Osteoblast (primary cell): ENCODE measurements at regions not wholly inside any gene's neighbourhood (a gene's known extent, or its start where the extent isn't known, plus 50 kb on each side); places are given as distances from the start of the nearest gene placed in this dataset.
"Not testable (repeated sequence)": the region's sequence is repeated elsewhere in the genome, so short reads cannot be mapped to it uniquely, and the experiment has no call there.

Experiments
- DNase-seq: peaks from one replicate; pipeline ENCODE4 v3.0.0; 2011; ENCODE audit warnings: low spot score, mixed read lengths; ENCODE audit not compliant: insufficient read length; ENCODE audit errors: missing footprints
- H2AFZ ChIP-seq: 2 replicates; pipeline ENCODE4 v1.6.0; 2011; ENCODE audit warnings: mild to moderate bottlenecking, low read length
- H3K27ac ChIP-seq: 2 replicates; pipeline ENCODE4 v1.5.1; 2011; ENCODE audit warnings: mild to moderate bottlenecking, low read depth, low read length, moderate library complexity
- H3K27me3 ChIP-seq: 2 replicates; pipeline ENCODE4 v1.6.0; 2012; ENCODE audit warnings: mild to moderate bottlenecking, control low read depth, inconsistent platforms, low read length, moderate library complexity; ENCODE audit not compliant: insufficient read depth
- H3K36me3 ChIP-seq: 2 replicates; pipeline ENCODE4 v1.5.1; 2011; ENCODE audit warnings: mild to moderate bottlenecking, low read length, control low read depth, moderate library complexity; ENCODE audit not compliant: insufficient read depth
- H3K4me1 ChIP-seq: 2 replicates; pipeline ENCODE4 v1.5.1; 2011; ENCODE audit warnings: mild to moderate bottlenecking, low read length, control low read depth, moderate library complexity; ENCODE audit not compliant: insufficient read depth
- H3K4me2 ChIP-seq: 2 replicates; pipeline ENCODE4 v1.6.0; 2011; ENCODE audit warnings: mild to moderate bottlenecking, low read length; ENCODE audit not compliant: insufficient read depth
- H3K4me3 ChIP-seq: fragments of 200-600 bp; sonication (generic); 3 replicates; pipeline ENCODE4 v1.5.1; 2012; ENCODE audit warnings: mild to moderate bottlenecking, low read length, inconsistent platforms; ENCODE audit not compliant: insufficient read depth
- H3K79me2 ChIP-seq: 2 replicates; pipeline ENCODE4 v1.6.0; 2012; ENCODE audit warnings: mild to moderate bottlenecking, low read length, control low read depth, inconsistent platforms; ENCODE audit not compliant: insufficient read depth
- H3K9me3 ChIP-seq: 2 replicates; pipeline ENCODE4 v1.5.1; 2011; ENCODE audit warnings: low read depth, low read length, control low read depth
- H4K20me1 ChIP-seq: 2 replicates; pipeline ENCODE4 v1.6.0; 2012; ENCODE audit warnings: mild to moderate bottlenecking, low read length, control low read depth; ENCODE audit not compliant: insufficient read depth
- CTCF ChIP-seq: IDR thresholded peaks from 2 replicates; pipeline ENCODE4 v1.5.1; 2011; ENCODE audit warnings: mild to moderate bottlenecking, low read depth, low read length, moderate library complexity; ENCODE audit errors: extremely low read depth

DNA sequence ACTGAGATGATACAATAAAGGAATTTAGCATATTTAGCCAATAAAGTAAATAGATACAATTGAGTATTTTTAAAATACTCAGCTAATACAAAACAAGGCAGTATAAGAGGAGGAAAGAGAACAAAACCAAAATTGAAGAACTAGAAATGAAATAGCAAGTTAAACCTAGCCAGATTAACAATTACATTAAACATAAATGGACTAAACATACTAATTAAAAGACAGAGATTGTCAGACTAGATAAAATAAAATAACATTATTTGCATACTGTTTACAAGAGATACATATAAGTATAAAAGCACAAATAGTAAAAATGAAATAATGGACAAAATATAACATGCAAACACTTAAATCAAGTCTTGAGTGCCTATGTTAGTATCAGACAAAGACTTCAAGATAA is 517.7 kb upstream of the PHF14 start:
- no peak overlapping the region for H2AFZ ChIP-seq
- H3K27ac ChIP-seq = no peak overlapping the region
- no peaks in the 10 kb centered on the region for H4K20me1 ChIP-seq
- H3K27me3 ChIP-seq = no peaks in the 10 kb centered on the region
- H3K79me2 ChIP-seq = no peaks in the 10 kb centered on the region
- no peaks in the 10 kb centered on the region for H3K9me3 ChIP-seq
- H3K4me2 ChIP-seq = no peak overlapping the region
- no peak for DNase-seq
- H3K36me3 ChIP-seq = no peaks in the 10 kb centered on the region
- TF ChIP-seq CTCF = no peak
- H3K4me1 ChIP-seq = no peaks in the 10 kb centered on the region
- no peak overlapping the region for H3K4me3 ChIP-seq

DNA sequence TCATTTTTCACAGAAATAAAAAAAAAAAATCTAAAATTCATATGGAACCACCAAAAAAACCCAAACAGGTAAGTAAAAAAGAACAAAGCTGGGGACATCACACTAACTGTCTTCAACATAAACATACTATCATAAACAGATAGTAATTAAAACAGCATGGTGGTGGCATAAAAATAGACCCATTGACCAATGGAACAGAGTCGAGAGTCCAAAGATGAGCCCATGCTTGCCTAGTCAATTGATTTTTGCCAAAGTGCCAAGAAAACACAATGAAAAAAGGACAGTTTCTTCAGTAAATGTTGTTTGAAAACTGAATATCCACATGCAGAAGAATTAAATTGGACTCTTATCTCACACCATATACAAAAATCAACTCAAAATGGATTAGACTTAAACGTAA is 513.2 kb upstream of the PHF14 start:
- H3K36me3 ChIP-seq = no peaks in the 10 kb centered on the region
- no peak overlapping the region for H3K4me3 ChIP-seq
- H3K4me1 ChIP-seq = no peaks in the 10 kb centered on the region
- no peak overlapping the region for H2AFZ ChIP-seq
- no peaks in the 10 kb centered on the region for H3K79me2 ChIP-seq
- no peak for TF ChIP-seq CTCF
- no peak for DNase-seq
- H3K27ac ChIP-seq = no peak overlapping the region
- no peaks in the 10 kb centered on the region for H3K27me3 ChIP-seq
- no peaks in the 10 kb centered on the region for H3K9me3 ChIP-seq
- H4K20me1 ChIP-seq = no peaks in the 10 kb centered on the region
- H3K4me2 ChIP-seq = no peak overlapping the region

DNA sequence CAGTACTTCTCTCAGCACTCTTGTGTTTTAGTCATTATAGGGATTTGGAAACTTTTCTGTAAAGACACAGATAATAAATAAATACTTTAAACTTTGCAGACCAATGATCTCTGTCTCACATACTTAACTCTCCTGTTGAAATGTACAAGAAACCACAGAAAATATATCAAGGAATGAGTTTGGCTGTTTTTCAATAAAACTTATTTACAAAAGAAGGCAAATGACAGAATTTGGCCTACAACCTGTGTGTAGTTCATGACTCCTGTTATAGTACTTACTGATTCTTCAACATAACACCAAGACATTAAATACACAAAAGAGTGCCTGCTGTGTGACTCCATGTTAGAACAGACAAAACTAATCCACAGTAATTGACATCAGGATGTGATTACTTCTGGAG is 510.0 kb upstream of the PHF14 start:
- no peak overlapping the region for H3K4me2 ChIP-seq
- no peak overlapping the region for H3K4me3 ChIP-seq
- H3K79me2 ChIP-seq = no peaks in the 10 kb centered on the region
- no peak for DNase-seq
- no peaks in the 10 kb centered on the region for H3K4me1 ChIP-seq
- H2AFZ ChIP-seq = no peak overlapping the region
- no peaks in the 10 kb centered on the region for H3K9me3 ChIP-seq
- TF ChIP-seq CTCF = no peak
- H3K27me3 ChIP-seq = no peaks in the 10 kb centered on the region
- no peaks in the 10 kb centered on the region for H4K20me1 ChIP-seq
- no peak overlapping the region for H3K27ac ChIP-seq
- H3K36me3 ChIP-seq = no peaks in the 10 kb centered on the region

DNA sequence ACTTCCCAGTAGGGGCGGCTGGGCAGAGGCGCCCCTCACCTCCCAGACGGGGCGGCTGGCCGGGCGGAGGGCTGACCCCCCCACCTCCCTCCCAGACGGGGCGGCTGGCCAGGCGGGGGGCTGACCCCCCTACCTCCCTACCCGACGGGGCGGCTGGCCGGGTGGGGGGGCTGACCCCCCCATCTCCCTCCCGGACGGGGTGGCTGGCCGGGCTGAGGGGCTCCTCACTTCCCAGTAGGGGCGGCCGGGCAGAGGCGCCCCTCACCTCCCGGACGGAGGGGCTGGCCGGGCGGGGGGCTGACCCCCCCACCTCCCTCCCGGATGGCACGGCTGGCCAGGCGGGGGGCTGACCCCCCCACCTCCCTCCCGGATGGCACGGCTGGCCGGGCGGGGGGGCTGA is 508.1 kb upstream of the PHF14 start:
- not testable (repeated sequence) for H3K27ac ChIP-seq, H3K4me3 ChIP-seq, H3K4me2 ChIP-seq, H2AFZ ChIP-seq, H3K4me1 ChIP-seq, H3K9me3 ChIP-seq, H3K36me3 ChIP-seq, H3K79me2 ChIP-seq, DNase-seq, H3K27me3 ChIP-seq, H4K20me1 ChIP-seq

GRCh38 chr7:10468908-10469307 is 504.8 kb upstream of the PHF14 start:
- Histone ChIP-seq H3K27ac (no peak overlapping the region), H3K36me3 (no peaks in the 10 kb centered on the region), H4K20me1 (no peaks in the 10 kb centered on the region), H3K79me2 (no peaks in the 10 kb centered on the region), H3K4me3 (no peak overlapping the region), H2AFZ (no peak overlapping the region), H3K4me2 (no peak overlapping the region), H3K9me3 (no peaks in the 10 kb centered on the region), H3K4me1 (no peaks in the 10 kb centered on the region), H3K27me3 (no peaks in the 10 kb centered on the region)
- DNase-seq = no peak
- no peak for TF ChIP-seq CTCF
